Vagina (tissue), 2 donors: ENCODE measurements at regions not wholly inside any gene's neighbourhood (a gene's known extent, or its start where the extent isn't known, plus 50 kb on each side); places are given as distances from the start of the nearest gene placed in this dataset.

Source experiments
- DNase-seq, 2 donors: peaks; one replicate each; pipeline ENCODE4 v3.0.0-alpha.2; 2017; ENCODE audit errors: extremely low spot score in 2 of 2
- H3K27ac ChIP-seq: fragments of 200-600 bp; sonication (generic); one replicate; pipeline ENCODE4 v1.5.1; 2019
- H3K27me3 ChIP-seq: fragments of 200-600 bp; sonication (generic); one replicate; pipeline ENCODE4 v1.5.1; 2019
- H3K36me3 ChIP-seq, 2 donors: fragments of 200-600 bp; sonication (generic); one replicate each; pipeline ENCODE4 v1.5.1; 2017 to 2019
- H3K4me1 ChIP-seq: fragments of 200-600 bp; sonication (generic); one replicate; pipeline ENCODE4 v1.5.1; 2019
- H3K4me3 ChIP-seq, 2 donors: fragments of 200-600 bp; sonication (generic); 1 replicate in 1 of 2; 2 replicates in 1 of 2; pipeline ENCODE4 v1.5.1; 2016 to 2019
- H3K9me3 ChIP-seq: fragments of 200-600 bp; sonication (generic); one replicate; pipeline ENCODE4 v1.5.1; 2019
- POLR2A ChIP-seq, 2 donors: fragments of 450-650 bp; IDR thresholded peaks; one replicate each; pipeline ENCODE4 v1.6.1; 2017; ENCODE audit warnings: antibody characterized with exemption in 2 of 2, mild to moderate bottlenecking in 2 of 2, moderate library complexity in 2 of 2
- POLR2AphosphoS5 ChIP-seq, 2 donors: sonication (generic); formaldehyde crosslinking; IDR thresholded peaks; one replicate each; pipeline ENCODE4 v1.9.0; 2017; ENCODE audit warnings: antibody characterized with exemption in 2 of 2, mild to moderate bottlenecking in 2 of 2, low read depth in 1 of 2; ENCODE audit not compliant: insufficient read depth in 1 of 2
- intact Hi-C: fragments of 100-400 bp; cut with DNase I; formaldehyde crosslinking; loops from one replicate; pipeline ENCODE4 v1.15.1; 2023
- TF ChIP-seq, protein P1 (sequence below), 3 experiments: fragments of 450-650 bp in 2 of 3; fragments of 200-600 bp in 1 of 3; sonication (generic) in 1 of 3; IDR thresholded peaks; one replicate each; pipeline ENCODE4 v1.5.1; 2017 to 2019; ENCODE audit warnings: antibody characterized with exemption in 3 of 3, mild to moderate bottlenecking in 2 of 3, moderate library complexity in 2 of 3

DNA sequence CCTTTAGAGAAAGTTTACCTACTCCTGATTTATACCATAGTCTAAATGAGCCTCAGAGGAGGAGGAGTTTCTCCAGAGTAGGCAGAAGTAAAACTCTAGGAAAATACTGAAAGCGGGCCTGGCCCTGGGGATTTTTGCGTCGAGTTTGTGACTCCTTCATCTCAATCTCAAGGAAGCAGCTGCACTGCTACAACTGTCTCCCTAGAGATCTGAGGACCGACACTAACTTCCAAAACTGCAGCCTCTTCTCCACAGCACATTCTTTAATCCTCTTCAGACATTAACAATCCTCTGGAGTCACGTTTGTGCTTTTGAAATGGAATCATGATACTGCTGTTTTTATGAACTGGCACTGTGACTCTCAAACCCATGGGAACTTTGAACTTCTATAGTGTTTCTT lies 281.4 kb downstream of the KCNS3 start:
- Histone ChIP-seq H3K4me3 (no peak overlapping the region), H3K27me3 (no peaks in the 10 kb centered on the region), H3K4me1 (no peaks in the 10 kb centered on the region), H3K9me3 (no peaks in the 10 kb centered on the region), H3K27ac (no peak overlapping the region), H3K36me3 (no peaks in the 10 kb centered on the region)
- intact Hi-C loops, result loop anchor here (10.0 kb wide), 1 partner anchor 305 kb away; no protein-coding TSS in a partner anchor
- TF ChIP-seq, protein P1, sequence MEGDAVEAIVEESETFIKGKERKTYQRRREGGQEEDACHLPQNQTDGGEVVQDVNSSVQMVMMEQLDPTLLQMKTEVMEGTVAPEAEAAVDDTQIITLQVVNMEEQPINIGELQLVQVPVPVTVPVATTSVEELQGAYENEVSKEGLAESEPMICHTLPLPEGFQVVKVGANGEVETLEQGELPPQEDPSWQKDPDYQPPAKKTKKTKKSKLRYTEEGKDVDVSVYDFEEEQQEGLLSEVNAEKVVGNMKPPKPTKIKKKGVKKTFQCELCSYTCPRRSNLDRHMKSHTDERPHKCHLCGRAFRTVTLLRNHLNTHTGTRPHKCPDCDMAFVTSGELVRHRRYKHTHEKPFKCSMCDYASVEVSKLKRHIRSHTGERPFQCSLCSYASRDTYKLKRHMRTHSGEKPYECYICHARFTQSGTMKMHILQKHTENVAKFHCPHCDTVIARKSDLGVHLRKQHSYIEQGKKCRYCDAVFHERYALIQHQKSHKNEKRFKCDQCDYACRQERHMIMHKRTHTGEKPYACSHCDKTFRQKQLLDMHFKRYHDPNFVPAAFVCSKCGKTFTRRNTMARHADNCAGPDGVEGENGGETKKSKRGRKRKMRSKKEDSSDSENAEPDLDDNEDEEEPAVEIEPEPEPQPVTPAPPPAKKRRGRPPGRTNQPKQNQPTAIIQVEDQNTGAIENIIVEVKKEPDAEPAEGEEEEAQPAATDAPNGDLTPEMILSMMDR (IDR thresholded peaks at IDR 0.05), result no peak
- no peak for TF ChIP-seq POLR2A (IDR thresholded peaks at IDR 0.05)
- TF ChIP-seq POLR2AphosphoS5 (IDR thresholded peaks at IDR 0.05; ENCODE audit: insufficient read depth in 1 of 2, low read depth in 1 of 2), result no peak
- no peak for DNase-seq

- H3K36me3 ChIP-seq, result no peaks in the 10 kb centered on the region
- H3K9me3 ChIP-seq, result no peaks in the 10 kb centered on the region
- TF ChIP-seq, protein P1 (IDR thresholded peaks at IDR 0.05), result no peak
- TF ChIP-seq POLR2A (IDR thresholded peaks at IDR 0.05), result no peak
- TF ChIP-seq POLR2AphosphoS5 (IDR thresholded peaks at IDR 0.05; ENCODE audit: insufficient read depth in 1 of 2, low read depth in 1 of 2), result no peak
- H3K27me3 ChIP-seq, result no peaks in the 10 kb centered on the region
- H3K27ac ChIP-seq, result no peak overlapping the region
- DNase-seq, result no peak
- intact Hi-C loops, result loop anchor here (10.0 kb wide), 1 partner anchor 302 kb away; no protein-coding TSS in a partner anchor
- H3K4me3 ChIP-seq, result no peak overlapping the region
- H3K4me1 ChIP-seq, result no peaks in the 10 kb centered on the region
Observed at GRCh38 chr2:18156421-18156820, 278.0 kb downstream of the KCNS3 start.

GRCh38 chr2:18156002-18156401 lies 277.5 kb downstream of the KCNS3 start:
- H3K36me3 ChIP-seq, result no peaks in the 10 kb centered on the region
- DNase-seq, result no peak
- intact Hi-C loops, result loop anchor here (10.0 kb wide), 1 partner anchor 301 kb away; no protein-coding TSS in a partner anchor
- no peaks in the 10 kb centered on the region for H3K9me3 ChIP-seq
- no peaks in the 10 kb centered on the region for H3K27me3 ChIP-seq
- no peak overlapping the region for H3K27ac ChIP-seq
- no peak overlapping the region for H3K4me3 ChIP-seq
- TF ChIP-seq POLR2A (IDR thresholded peaks at IDR 0.05) (no peak), POLR2AphosphoS5 (IDR thresholded peaks at IDR 0.05; ENCODE audit: insufficient read depth in 1 of 2, low read depth in 1 of 2) (no peak)
- TF ChIP-seq, protein P1 (IDR thresholded peaks at IDR 0.05), result no peak
- H3K4me1 ChIP-seq, result no peaks in the 10 kb centered on the region

DNA sequence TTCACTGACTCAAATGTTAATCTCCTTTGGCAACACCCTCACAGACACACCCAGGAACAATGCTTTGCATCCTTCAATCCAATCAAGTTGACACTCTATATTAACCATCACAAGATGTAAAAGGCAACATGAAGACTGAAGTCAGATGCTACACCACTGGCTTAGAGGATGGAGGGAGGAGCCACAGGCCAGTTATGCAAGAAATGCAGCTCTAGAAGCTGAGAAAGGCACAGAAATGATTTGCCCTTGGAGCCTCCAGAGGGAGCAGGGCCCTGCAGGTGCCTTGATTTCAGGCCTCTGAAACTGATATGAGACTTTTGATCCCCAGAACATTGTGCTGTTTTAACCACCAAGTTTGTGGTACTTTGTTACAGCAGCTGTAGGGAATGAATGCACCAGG lies 276.3 kb downstream of the KCNS3 start:
- no peaks in the 10 kb centered on the region for H3K36me3 ChIP-seq
- H3K9me3 ChIP-seq, result no peaks in the 10 kb centered on the region
- no peak overlapping the region for H3K27ac ChIP-seq
- H3K4me3 ChIP-seq, result no peak overlapping the region
- no peaks in the 10 kb centered on the region for H3K4me1 ChIP-seq
- no peak for TF ChIP-seq POLR2A (IDR thresholded peaks at IDR 0.05)
- TF ChIP-seq, protein P1 (IDR thresholded peaks at IDR 0.05), result no peak
- TF ChIP-seq POLR2AphosphoS5 (IDR thresholded peaks at IDR 0.05; ENCODE audit: insufficient read depth in 1 of 2, low read depth in 1 of 2), result no peak
- DNase-seq, result no peak
- intact Hi-C loops, result loop anchor here (10.0 kb wide), 1 partner anchor 300 kb away; no protein-coding TSS in a partner anchor
- H3K27me3 ChIP-seq, result no peaks in the 10 kb centered on the region

DNA sequence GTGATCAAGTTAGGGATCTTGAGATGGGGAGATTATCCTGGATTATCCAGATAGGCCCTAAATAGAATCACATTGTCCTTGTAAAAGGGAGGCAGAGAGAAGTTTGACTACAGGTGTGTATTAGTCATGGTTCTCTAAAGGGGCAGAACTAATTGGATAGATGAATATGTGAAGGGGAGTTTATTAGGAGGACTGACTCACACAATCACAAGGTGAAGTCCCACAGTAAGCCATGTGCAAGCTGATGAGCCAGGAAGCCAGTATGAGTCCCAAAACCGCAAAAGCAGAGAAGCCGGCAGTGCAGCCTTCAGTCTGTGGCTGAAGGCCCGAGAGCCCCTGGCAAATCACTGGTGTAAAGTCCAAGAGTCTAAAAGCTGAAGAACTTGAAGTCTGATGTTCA lies 275.8 kb downstream of the KCNS3 start:
- Histone ChIP-seq H3K4me1 (no peaks in the 10 kb centered on the region), H3K36me3 (no peaks in the 10 kb centered on the region), H3K27me3 (no peaks in the 10 kb centered on the region), H3K9me3 (no peaks in the 10 kb centered on the region), H3K4me3 (no peak overlapping the region), H3K27ac (no peak overlapping the region)
- intact Hi-C loops, result loop anchor here (10.0 kb wide), 1 partner anchor 299 kb away; no protein-coding TSS in a partner anchor
- no peak for DNase-seq
- TF ChIP-seq POLR2A (IDR thresholded peaks at IDR 0.05), result no peak
